SK-N-SH (cell line): ENCODE measurements at regions not wholly inside any gene's neighbourhood (a gene's known extent, or its start where the extent isn't known, plus 50 kb on each side); places are given as distances from the start of the nearest gene placed in this dataset.

Experiments used
- CTCF ChIA-PET: fragments of 300-600, 350-600 bp; formaldehyde crosslinking; extraction: SDS; loops from one replicate; lab custom pipeline; 2021; lab: Yijun Ruan, JAX
- POLR2A ChIA-PET: fragments of 350-600 bp; sonication (Branson Sonifier 250); formaldehyde crosslinking; extraction: SDS; loops from one replicate; lab custom pipeline; 2020; ENCODE audit warnings: antibody characterized with exemption, inconsistent platforms; lab: Yijun Ruan, JAX
- DNase-seq: peaks from one replicate; pipeline ENCODE4 v3.0.0; 2012
- H2AFZ ChIP-seq: fragments of 200-600 bp; sonication (generic); 2 replicates; pipeline ENCODE4 v1.8.1; 2016; ENCODE audit warnings: antibody characterized with exemption, mild to moderate bottlenecking, low read depth
- H3F3A ChIP-seq: fragments of 200-600 bp; sonication (generic); replicated peaks from 2 replicates; pipeline ENCODE3; 2016; ENCODE audit warnings: antibody characterized with exemption, mild to moderate bottlenecking; ENCODE audit not compliant: insufficient read depth
- H3K27ac ChIP-seq, 2 experiments: fragments of 200-500 bp in 1 of 2; fragments of 200-600 bp in 1 of 2; sonication (Bioruptor generic) in 1 of 2; sonication (generic), shearing (Covaris generic) in 1 of 2; 2 replicates each; pipeline versions ENCODE4 v1.5.1 to v1.6.1; 2014 to 2016; ENCODE audit warnings: low read depth in 2 of 2, inconsistent platforms in 1 of 2, low read length in 1 of 2, mild to moderate bottlenecking in 1 of 2, mixed read lengths in 1 of 2
- H3K27me3 ChIP-seq: fragments of 200-600 bp; sonication (generic), shearing (Covaris generic); 2 replicates; pipeline ENCODE4 v1.6.1; 2016; ENCODE audit warnings: mixed run types; ENCODE audit not compliant: insufficient read depth
- H3K36me3 ChIP-seq, 2 experiments: fragments of 200-500 bp in 1 of 2; fragments of 200-600 bp in 1 of 2; sonication (Bioruptor generic) in 1 of 2; sonication (generic) in 1 of 2; replicated peaks in 1 of 2; 2 replicates each; pipeline versions ENCODE3 to v1.5.1; 2014 to 2016; ENCODE audit warnings: low read length in 1 of 2, mild to moderate bottlenecking in 1 of 2; ENCODE audit not compliant: insufficient read depth in 2 of 2, control insufficient read depth in 1 of 2
- H3K4me1 ChIP-seq, 2 experiments: fragments of 200-500 bp in 1 of 2; fragments of 200-600 bp in 1 of 2; sonication (Bioruptor generic) in 1 of 2; sonication (generic), shearing (Covaris generic) in 1 of 2; 2 replicates each; pipeline versions ENCODE4 v1.5.1 to v1.6.1; 2014 to 2016; ENCODE audit warnings: low read depth in 1 of 2, low read length in 1 of 2, mixed run types in 1 of 2; ENCODE audit not compliant: insufficient read depth in 2 of 2, control insufficient read depth in 1 of 2
- H3K4me2 ChIP-seq: fragments of 200-600 bp; sonication (generic), shearing (Covaris generic); 2 replicates; pipeline ENCODE4 v1.6.1; 2017; ENCODE audit warnings: mixed run types
- H3K4me3 ChIP-seq, 2 experiments: fragments of 200-500 bp in 1 of 2; fragments of 200-600 bp in 1 of 2; sonication (Bioruptor generic) in 1 of 2; sonication (generic), shearing (Covaris generic) in 1 of 2; 2 replicates each; pipeline versions ENCODE4 v1.5.1 to v1.8.1; 2014 to 2016; ENCODE audit warnings: low read depth in 2 of 2, inconsistent platforms in 1 of 2, low read length in 1 of 2, mild to moderate bottlenecking in 1 of 2, mixed read lengths in 1 of 2, moderate library complexity in 1 of 2
- H3K79me2 ChIP-seq: fragments of 200-600 bp; sonication (generic); 2 replicates; pipeline ENCODE4 v1.8.1; 2017; ENCODE audit warnings: mild to moderate bottlenecking; ENCODE audit not compliant: insufficient read depth
- H3K9ac ChIP-seq: fragments of 200-600 bp; sonication (generic); 2 replicates; pipeline ENCODE4 v1.6.1; 2017; ENCODE audit warnings: mixed run types
- H3K9me2 ChIP-seq: fragments of 200-600 bp; sonication (generic); 2 replicates; pipeline ENCODE4 v1.6.1; 2017; ENCODE audit warnings: mixed run types
- H3K9me3 ChIP-seq: fragments of 200-600 bp; sonication (generic); 2 replicates; pipeline ENCODE4 v1.6.1; 2017; ENCODE audit warnings: mixed run types, mild to moderate bottlenecking, moderate library complexity
- H4K20me1 ChIP-seq: fragments of 200-600 bp; sonication (generic); 2 replicates; pipeline ENCODE4 v1.6.1; 2017; ENCODE audit warnings: mild to moderate bottlenecking, mixed run types; ENCODE audit not compliant: insufficient read depth
- CHD2 ChIP-seq: fragments of 150-350 bp; IDR thresholded peaks from 2 replicates; pipeline ENCODE4 v1.6.1; 2018; ENCODE audit warnings: low read length; ENCODE audit not compliant: partially characterized antibody
- ELF1 ChIP-seq: IDR thresholded peaks from 2 replicates; pipeline ENCODE4 v1.4.0; 2012
- EP300 ChIP-seq, 2 experiments: IDR thresholded peaks; 2 replicates each; pipeline versions ENCODE4 v1.4.0 to v1.6.1; 2012; ENCODE audit warnings: borderline replicate concordance in 1 of 2, low read depth in 1 of 2, low read length in 1 of 2
- EZH2phosphoT487 ChIP-seq: fragments of 200-600 bp; sonication (generic); IDR thresholded peaks from 2 replicates; pipeline ENCODE4 v1.6.1; 2017; ENCODE audit warnings: low read depth, mixed run types, mild to moderate bottlenecking, antibody characterized with exemption, moderate library complexity, borderline replicate concordance
- NFIC ChIP-seq: IDR thresholded peaks from 2 replicates; pipeline ENCODE4 v1.4.0; 2012; ENCODE audit warnings: borderline replicate concordance
- POLR2AphosphoS5 ChIP-seq: IDR thresholded peaks from 2 replicates; pipeline ENCODE4 v1.6.1; 2012; ENCODE audit warnings: low read depth, low read length
- RAD21 ChIP-seq: IDR thresholded peaks from 2 replicates; pipeline ENCODE4 v1.6.1; 2012; ENCODE audit warnings: mild to moderate bottlenecking, low read length
- SIN3A ChIP-seq: IDR thresholded peaks from 2 replicates; pipeline ENCODE4 v1.6.1; 2012; ENCODE audit warnings: low read depth, mild to moderate bottlenecking, low read length, moderate library complexity, borderline replicate concordance
- TAF1 ChIP-seq: IDR thresholded peaks from 2 replicates; pipeline ENCODE4 v1.6.1; 2012; ENCODE audit warnings: low read depth, mild to moderate bottlenecking, low read length, moderate library complexity, borderline replicate concordance
- USF2 ChIP-seq: fragments of 150-350 bp; IDR thresholded peaks from 2 replicates; pipeline ENCODE4 v1.6.1; 2017; ENCODE audit warnings: antibody characterized with exemption, low read length, low read depth, borderline replicate concordance
- ZBTB33 ChIP-seq: IDR thresholded peaks from 2 replicates; pipeline ENCODE4 v1.4.0; 2012; ENCODE audit warnings: low read depth, borderline replicate concordance
- WGBS: methylation state at CpG from one replicate; pipeline ENCODE4 v1.1.6; 2017; ENCODE audit warnings: low lambda C conversion rate; 5-methylcytosine and 5-hydroxymethylcytosine counted together
- TF ChIP-seq, protein P1 (sequence below): fragments of 200-600 bp; sonication (generic); IDR thresholded peaks from 2 replicates; pipeline ENCODE4 v1.6.1; 2017; ENCODE audit warnings: antibody characterized with exemption, mild to moderate bottlenecking, moderate library complexity
- TF ChIP-seq, protein P2 (sequence below): IDR thresholded peaks from 2 replicates; pipeline ENCODE4 v1.6.1; 2012; ENCODE audit warnings: mild to moderate bottlenecking, low read depth, low read length, moderate library complexity

- TF ChIP-seq EP300 (IDR thresholded peaks at IDR 0.05; ENCODE audit: borderline replicate concordance in 1 of 2, low read depth in 1 of 2, low read length in 1 of 2), result no peak
- no peak for TF ChIP-seq TAF1
- TF ChIP-seq, protein P1, sequence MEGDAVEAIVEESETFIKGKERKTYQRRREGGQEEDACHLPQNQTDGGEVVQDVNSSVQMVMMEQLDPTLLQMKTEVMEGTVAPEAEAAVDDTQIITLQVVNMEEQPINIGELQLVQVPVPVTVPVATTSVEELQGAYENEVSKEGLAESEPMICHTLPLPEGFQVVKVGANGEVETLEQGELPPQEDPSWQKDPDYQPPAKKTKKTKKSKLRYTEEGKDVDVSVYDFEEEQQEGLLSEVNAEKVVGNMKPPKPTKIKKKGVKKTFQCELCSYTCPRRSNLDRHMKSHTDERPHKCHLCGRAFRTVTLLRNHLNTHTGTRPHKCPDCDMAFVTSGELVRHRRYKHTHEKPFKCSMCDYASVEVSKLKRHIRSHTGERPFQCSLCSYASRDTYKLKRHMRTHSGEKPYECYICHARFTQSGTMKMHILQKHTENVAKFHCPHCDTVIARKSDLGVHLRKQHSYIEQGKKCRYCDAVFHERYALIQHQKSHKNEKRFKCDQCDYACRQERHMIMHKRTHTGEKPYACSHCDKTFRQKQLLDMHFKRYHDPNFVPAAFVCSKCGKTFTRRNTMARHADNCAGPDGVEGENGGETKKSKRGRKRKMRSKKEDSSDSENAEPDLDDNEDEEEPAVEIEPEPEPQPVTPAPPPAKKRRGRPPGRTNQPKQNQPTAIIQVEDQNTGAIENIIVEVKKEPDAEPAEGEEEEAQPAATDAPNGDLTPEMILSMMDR, result no peak
- no peak for TF ChIP-seq CHD2
- TF ChIP-seq ZBTB33, result no peak
These were observed 1363.3 kb downstream of the MAT2B start (continued) for GRCh38 chr5:164868761-164869160.

DNA sequence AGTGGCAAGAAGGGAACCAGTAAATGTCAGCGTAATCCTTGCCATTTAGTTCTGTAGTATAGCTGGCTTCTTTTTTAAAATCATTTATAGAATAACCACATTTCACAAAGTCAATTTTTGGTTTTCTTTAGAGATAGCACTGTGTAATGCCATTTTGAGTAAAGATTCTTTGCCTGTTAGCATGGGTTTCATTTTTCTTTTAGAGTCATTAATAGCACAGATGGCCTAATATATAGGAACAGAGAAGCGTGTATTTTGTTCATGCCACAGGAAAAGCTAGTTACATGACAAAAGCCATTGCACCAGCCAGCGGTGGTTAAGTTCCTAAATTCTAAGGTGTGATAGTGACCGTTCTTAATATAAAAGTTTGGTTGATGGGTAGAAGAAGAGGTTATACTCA lies 1363.9 kb downstream of the MAT2B start:
- Histone ChIP-seq H3K9ac (no peak overlapping the region), H3K79me2 (no peaks in the 10 kb centered on the region), H3K27me3 (no peaks in the 10 kb centered on the region), H3K9me2 (no peaks in the 10 kb centered on the region), H3K27ac (no peak overlapping the region), H4K20me1 (no peaks in the 10 kb centered on the region), H3K9me3 (no peaks in the 10 kb centered on the region), H3K36me3 (no peaks in the 10 kb centered on the region), H2AFZ (no peak overlapping the region; the same call in 1 of the 2 replicates), H3K4me1 (no peaks in the 10 kb centered on the region), H3K4me2 (no peak overlapping the region), H3K4me3 (no peak overlapping the region), H3F3A (no peaks in the 10 kb centered on the region)
- ChIA-PET CTCF (no interaction called here), POLR2A (no interaction called here)
- no peak for DNase-seq
- no peak for TF ChIP-seq EZH2phosphoT487
- TF ChIP-seq SIN3A, result no peak
- TF ChIP-seq NFIC, result no peak
- TF ChIP-seq, protein P2, sequence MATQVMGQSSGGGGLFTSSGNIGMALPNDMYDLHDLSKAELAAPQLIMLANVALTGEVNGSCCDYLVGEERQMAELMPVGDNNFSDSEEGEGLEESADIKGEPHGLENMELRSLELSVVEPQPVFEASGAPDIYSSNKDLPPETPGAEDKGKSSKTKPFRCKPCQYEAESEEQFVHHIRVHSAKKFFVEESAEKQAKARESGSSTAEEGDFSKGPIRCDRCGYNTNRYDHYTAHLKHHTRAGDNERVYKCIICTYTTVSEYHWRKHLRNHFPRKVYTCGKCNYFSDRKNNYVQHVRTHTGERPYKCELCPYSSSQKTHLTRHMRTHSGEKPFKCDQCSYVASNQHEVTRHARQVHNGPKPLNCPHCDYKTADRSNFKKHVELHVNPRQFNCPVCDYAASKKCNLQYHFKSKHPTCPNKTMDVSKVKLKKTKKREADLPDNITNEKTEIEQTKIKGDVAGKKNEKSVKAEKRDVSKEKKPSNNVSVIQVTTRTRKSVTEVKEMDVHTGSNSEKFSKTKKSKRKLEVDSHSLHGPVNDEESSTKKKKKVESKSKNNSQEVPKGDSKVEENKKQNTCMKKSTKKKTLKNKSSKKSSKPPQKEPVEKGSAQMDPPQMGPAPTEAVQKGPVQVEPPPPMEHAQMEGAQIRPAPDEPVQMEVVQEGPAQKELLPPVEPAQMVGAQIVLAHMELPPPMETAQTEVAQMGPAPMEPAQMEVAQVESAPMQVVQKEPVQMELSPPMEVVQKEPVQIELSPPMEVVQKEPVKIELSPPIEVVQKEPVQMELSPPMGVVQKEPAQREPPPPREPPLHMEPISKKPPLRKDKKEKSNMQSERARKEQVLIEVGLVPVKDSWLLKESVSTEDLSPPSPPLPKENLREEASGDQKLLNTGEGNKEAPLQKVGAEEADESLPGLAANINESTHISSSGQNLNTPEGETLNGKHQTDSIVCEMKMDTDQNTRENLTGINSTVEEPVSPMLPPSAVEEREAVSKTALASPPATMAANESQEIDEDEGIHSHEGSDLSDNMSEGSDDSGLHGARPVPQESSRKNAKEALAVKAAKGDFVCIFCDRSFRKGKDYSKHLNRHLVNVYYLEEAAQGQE, result no peak
- no peak for TF ChIP-seq POLR2AphosphoS5
- no peak for TF ChIP-seq USF2
- TF ChIP-seq RAD21, result no peak
- TF ChIP-seq, protein P1, result no peak
- no peak for TF ChIP-seq ELF1
- no peak for TF ChIP-seq TAF1
- WGBS, result 26% methylated on average over 4 of the region's 4 CpGs
